Neuronal stem cell (in vitro differentiated cells): ENCODE measurements at regions not wholly inside any gene's neighbourhood (a gene's known extent, or its start where the extent isn't known, plus 50 kb on each side); places are given as distances from the start of the nearest gene placed in this dataset.

Experiments
- DNase-seq: peaks from one replicate; pipeline ENCODE4 v3.0.0-alpha.2; 2013; ENCODE audit warnings: low spot score
- H2AFZ ChIP-seq: one replicate; pipeline ENCODE4 v1.6.1; 2013; ENCODE audit warnings: mild to moderate bottlenecking, low read length, inconsistent platforms
- H2AK5ac ChIP-seq: 2 replicates; pipeline ENCODE4 v1.6.1; 2013; ENCODE audit warnings: low read depth, mild to moderate bottlenecking, inconsistent platforms, low read length, moderate library complexity, mixed read lengths
- H2BK120ac ChIP-seq: 2 replicates; pipeline ENCODE4 v1.6.1; 2013; ENCODE audit warnings: low read depth, mild to moderate bottlenecking, inconsistent platforms, low read length, moderate library complexity, mixed read lengths
- H2BK12ac ChIP-seq: one replicate; pipeline ENCODE4 v1.6.1; 2013; ENCODE audit warnings: low read length, inconsistent platforms
- H2BK15ac ChIP-seq: 2 replicates; pipeline ENCODE4 v1.6.1; 2013; ENCODE audit warnings: mild to moderate bottlenecking, low read length, inconsistent platforms, mixed read lengths
- H2BK5ac ChIP-seq: one replicate; pipeline ENCODE4 v1.6.1; 2013; ENCODE audit warnings: inconsistent platforms, mild to moderate bottlenecking, low read length, moderate library complexity
- H3K14ac ChIP-seq: one replicate; pipeline ENCODE4 v1.6.1; 2013; ENCODE audit warnings: low read length, inconsistent platforms
- H3K18ac ChIP-seq: 2 replicates; pipeline ENCODE4 v1.6.1; 2013; ENCODE audit warnings: low read length, inconsistent platforms
- H3K23ac ChIP-seq: 2 replicates; pipeline ENCODE4 v1.6.1; 2013; ENCODE audit warnings: low read depth, mild to moderate bottlenecking, mixed read lengths, low read length, inconsistent platforms; ENCODE audit not compliant: poor library complexity
- H3K27ac ChIP-seq: replicated peaks from 3 replicates; pipeline ENCODE4 v1.5.1; 2013; ENCODE audit warnings: low read length, inconsistent platforms
- H3K27me3 ChIP-seq, 3 experiments: 2 replicates each; pipeline ENCODE4 v1.6.1; 2013; ENCODE audit warnings: low read length in 3 of 3, mild to moderate bottlenecking in 2 of 3, inconsistent platforms in 1 of 3, low read depth in 1 of 3, mixed read lengths in 1 of 3, moderate library complexity in 1 of 3; ENCODE audit not compliant: control insufficient read depth in 3 of 3, insufficient read depth in 3 of 3
- H3K36me3 ChIP-seq, 2 donors: replicated peaks in 1 of 2; 2 replicates each; pipeline ENCODE4 v1.6.1; 2013; ENCODE audit warnings: low read length in 2 of 2; ENCODE audit not compliant: control insufficient read depth in 2 of 2, insufficient read depth in 2 of 2
- H3K4ac ChIP-seq: 2 replicates; pipeline ENCODE4 v1.6.1; 2013; ENCODE audit warnings: inconsistent platforms, mild to moderate bottlenecking, low read length, moderate library complexity
- H3K4me1 ChIP-seq, 2 donors: 1 replicate in 1 of 2; 2 replicates in 1 of 2; pipeline ENCODE4 v1.6.1; 2013; ENCODE audit warnings: low read length in 2 of 2, low read depth in 1 of 2; ENCODE audit not compliant: control insufficient read depth in 2 of 2, insufficient read depth in 1 of 2
- H3K4me2 ChIP-seq: one replicate; pipeline ENCODE4 v1.6.1; 2013; ENCODE audit warnings: mild to moderate bottlenecking, low read length, inconsistent platforms; ENCODE audit not compliant: insufficient read depth, poor library complexity, severe bottlenecking
- H3K4me3 ChIP-seq, 2 donors: 2 replicates each; pipeline ENCODE4 v1.5.1; 2013; ENCODE audit warnings: low read length in 2 of 2, mild to moderate bottlenecking in 2 of 2, inconsistent platforms in 1 of 2, moderate library complexity in 1 of 2
- H3K79me1 ChIP-seq: one replicate; pipeline ENCODE4 v1.6.1; 2013; ENCODE audit warnings: low read depth, mild to moderate bottlenecking, inconsistent platforms, low read length, moderate library complexity
- H3K9ac ChIP-seq: one replicate; pipeline ENCODE4 v1.6.1; 2013; ENCODE audit warnings: mild to moderate bottlenecking, low read depth, low read length, inconsistent platforms; ENCODE audit not compliant: poor library complexity
- H3K9me3 ChIP-seq, 2 donors: replicated peaks in 1 of 2; 2 replicates each; pipeline versions ENCODE3 to v1.6.1; 2013; ENCODE audit warnings: low read length in 2 of 2, mild to moderate bottlenecking in 2 of 2, inconsistent platforms in 1 of 2, low read depth in 1 of 2, mixed read lengths in 1 of 2, moderate library complexity in 1 of 2; ENCODE audit not compliant: control insufficient read depth in 2 of 2, insufficient read depth in 1 of 2
- H4K8ac ChIP-seq: one replicate; pipeline ENCODE4 v1.6.1; 2013; ENCODE audit warnings: low read depth, mild to moderate bottlenecking, inconsistent platforms, low read length, moderate library complexity
- H4K91ac ChIP-seq: one replicate; pipeline ENCODE4 v1.6.1; 2013; ENCODE audit warnings: low read length, low read depth, mild to moderate bottlenecking, inconsistent platforms; ENCODE audit not compliant: poor library complexity
- WGBS, 2 donors: extraction: QIAGEN DNeasy Blood & Tissue Kit; methylation state at CpG; one replicate each; pipeline ENCODE4 v1.1.7; 2013; ENCODE audit warnings: missing lambda C conversion rate in 2 of 2, mixed read lengths in 1 of 2; ENCODE audit not compliant: insufficient read length in 2 of 2, insufficient replicate concordance in 1 of 2; ENCODE audit errors: extremely low coverage in 2 of 2; 5-methylcytosine and 5-hydroxymethylcytosine counted together

DNA sequence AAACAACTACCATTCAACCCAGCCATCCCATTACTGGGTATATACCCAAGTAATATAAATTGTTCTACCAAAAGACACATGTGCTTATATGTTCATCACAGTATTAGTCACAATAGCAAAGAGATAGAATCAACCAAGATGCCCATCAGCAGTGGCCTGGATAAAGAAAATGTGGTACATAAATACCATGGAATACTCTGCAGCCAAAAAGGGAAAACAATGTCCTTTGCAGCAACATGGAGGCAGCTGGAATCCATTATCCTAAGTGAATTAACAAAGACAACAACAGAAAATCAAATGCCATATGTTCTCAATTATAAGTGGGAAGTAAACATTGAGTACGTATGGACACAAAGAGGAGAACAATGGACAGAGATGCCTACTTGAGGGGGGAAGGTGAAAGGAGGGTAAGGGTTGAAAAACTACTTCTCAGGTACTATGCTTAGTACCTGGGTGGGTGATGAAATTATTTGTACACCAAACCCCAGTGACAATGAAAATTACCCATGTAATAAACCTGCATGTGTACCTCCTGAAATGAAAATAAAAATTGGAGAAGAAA is 632.1 kb upstream of the AADAT start:
- Histone ChIP-seq H3K14ac (no peak overlapping the region), H2BK12ac (no peak overlapping the region), H3K4me2 (no peak overlapping the region), H3K4me1 (no peaks in the 10 kb centered on the region), H3K27me3 (no peaks in the 10 kb centered on the region), H4K91ac (no peak overlapping the region), H2AK5ac (no peak overlapping the region), H3K79me1 (no peaks in the 10 kb centered on the region), H3K9me3 (no peaks in the 10 kb centered on the region), H3K36me3 (no peaks in the 10 kb centered on the region), H3K4ac (no peak overlapping the region), H3K4me3 (no peak overlapping the region), H3K27ac (no peak overlapping the region), H2AFZ (no peak overlapping the region), H3K18ac (no peak overlapping the region), H4K8ac (no peak overlapping the region), H2BK5ac (no peak overlapping the region), H2BK120ac (no peak overlapping the region), H3K23ac (no peak overlapping the region), H2BK15ac (no peak overlapping the region), H3K9ac (no peak overlapping the region)
- no peak for DNase-seq
- no CpG with 5 or more reads among the region's 1 CpG for WGBS, 2 donors

DNA sequence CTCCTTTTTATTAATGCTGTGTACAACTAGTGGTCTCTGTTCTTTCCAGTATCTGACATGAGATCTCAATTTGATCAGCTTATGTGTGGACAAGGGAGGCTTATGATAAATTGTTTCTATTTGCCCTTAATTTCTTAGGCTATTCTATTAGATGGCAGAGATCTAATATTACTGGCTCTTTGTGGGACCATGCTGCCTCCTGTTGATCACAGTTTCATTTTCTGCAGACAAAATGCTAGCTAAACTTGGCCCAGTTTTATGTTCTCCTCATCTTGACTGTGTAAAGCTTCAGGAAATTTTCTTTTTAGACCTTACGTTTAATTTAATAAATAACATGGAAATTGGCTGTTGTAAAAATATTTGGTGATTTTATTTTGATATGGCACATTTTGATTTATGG is 627.1 kb upstream of the AADAT start:
- no peak overlapping the region for H2BK15ac ChIP-seq
- H3K23ac ChIP-seq, result no peak overlapping the region
- H3K27me3 ChIP-seq, result no peaks in the 10 kb centered on the region
- no peak overlapping the region for H3K18ac ChIP-seq
- no peak overlapping the region for H2AK5ac ChIP-seq
- no peak overlapping the region for H2BK120ac ChIP-seq
- no peaks in the 10 kb centered on the region for H3K4me1 ChIP-seq
- no peak for DNase-seq
- no peak overlapping the region for H4K8ac ChIP-seq
- no peaks in the 10 kb centered on the region for H3K9me3 ChIP-seq
- no peak overlapping the region for H3K14ac ChIP-seq
- no peaks in the 10 kb centered on the region for H3K79me1 ChIP-seq
- H4K91ac ChIP-seq, result no peak overlapping the region
- H3K4ac ChIP-seq, result no peak overlapping the region
- H2BK5ac ChIP-seq, result no peak overlapping the region
- no peak overlapping the region for H2BK12ac ChIP-seq
- H3K9ac ChIP-seq, result no peak overlapping the region
- no peaks in the 10 kb centered on the region for H3K36me3 ChIP-seq
- no peak overlapping the region for H3K4me2 ChIP-seq
- H3K27ac ChIP-seq, result no peak overlapping the region
- no CpG with 5 or more reads among the region's 1 CpG for WGBS, 2 donors
- no peak overlapping the region for H3K4me3 ChIP-seq
- no peak overlapping the region for H2AFZ ChIP-seq

- no peak overlapping the region for H3K4me3 ChIP-seq
- H4K91ac ChIP-seq, result no peak overlapping the region
- H2BK5ac ChIP-seq, result no peak overlapping the region
- no peak overlapping the region for H2BK12ac ChIP-seq
- H3K4ac ChIP-seq, result no peak overlapping the region
- no peak overlapping the region for H3K27ac ChIP-seq
- no peaks in the 10 kb centered on the region for H3K27me3 ChIP-seq
- H2BK15ac ChIP-seq, result no peak overlapping the region
- no peak overlapping the region for H3K18ac ChIP-seq
- H2AK5ac ChIP-seq, result no peak overlapping the region
- H3K4me2 ChIP-seq, result no peak overlapping the region
- no CpG with 5 or more reads among the region's 3 CpGs for WGBS, 2 donors
- H3K79me1 ChIP-seq, result no peaks in the 10 kb centered on the region
- no peak overlapping the region for H2AFZ ChIP-seq
- H3K14ac ChIP-seq, result no peak overlapping the region
- no peak overlapping the region for H3K9ac ChIP-seq
- no peaks in the 10 kb centered on the region for H3K36me3 ChIP-seq
- H2BK120ac ChIP-seq, result no peak overlapping the region
- H4K8ac ChIP-seq, result no peak overlapping the region
- no peaks in the 10 kb centered on the region for H3K4me1 ChIP-seq
- H3K9me3 ChIP-seq, result no peaks in the 10 kb centered on the region
- DNase-seq, result no peak
- H3K23ac ChIP-seq, result no peak overlapping the region
These were observed 616.2 kb upstream of the AADAT start for GRCh38 chr4:170705907-170706306.

- WGBS, 2 donors, result no CpG with 5 or more reads among the region's 5 CpGs
These were observed 610.3 kb upstream of the AADAT start for GRCh38 chr4:170700064-170700463.

More at GRCh38 chr4:170700064-170700463, 610.3 kb upstream of the AADAT start:
- H2AK5ac ChIP-seq, result no peak overlapping the region
- no peak overlapping the region for H4K8ac ChIP-seq
- no peaks in the 10 kb centered on the region for H3K4me1 ChIP-seq
- H3K36me3 ChIP-seq, result no peaks in the 10 kb centered on the region
- H3K4me3 ChIP-seq, result no peak overlapping the region
- no peak overlapping the region for H3K27ac ChIP-seq
- H2BK120ac ChIP-seq, result no peak overlapping the region
- H3K18ac ChIP-seq, result no peak overlapping the region
- no peak overlapping the region for H3K9ac ChIP-seq
- no peak overlapping the region for H3K4ac ChIP-seq
- H3K23ac ChIP-seq, result no peak overlapping the region
- H3K9me3 ChIP-seq, result no peaks in the 10 kb centered on the region
- no peak overlapping the region for H2BK5ac ChIP-seq
- no peak overlapping the region for H3K4me2 ChIP-seq
- no peaks in the 10 kb centered on the region for H3K79me1 ChIP-seq
- H2AFZ ChIP-seq, result no peak overlapping the region
- H4K91ac ChIP-seq, result no peak overlapping the region
- DNase-seq, result no peak
- no peak overlapping the region for H2BK12ac ChIP-seq
- H3K27me3 ChIP-seq, result no peaks in the 10 kb centered on the region
- H2BK15ac ChIP-seq, result no peak overlapping the region
- H3K14ac ChIP-seq, result no peak overlapping the region
